PFSK-1 (cell line): ENCODE measurements at regions not wholly inside any gene's neighbourhood (a gene's known extent, or its start where the extent isn't known, plus 50 kb on each side); places are given as distances from the start of the nearest gene placed in this dataset.

Source experiments
- FOXP2 ChIP-seq: optimal IDR thresholded peaks from 2 replicates; pipeline ENCODE3; 2011; ENCODE audit warnings: borderline replicate concordance, control low read depth, inconsistent platforms; ENCODE audit not compliant: insufficient read depth; ENCODE audit errors: extremely low read length, extremely low read depth
- POLR2AphosphoS5 ChIP-seq: IDR thresholded peaks from 2 replicates; pipeline ENCODE4 v1.6.1; 2012; ENCODE audit warnings: low read depth, mild to moderate bottlenecking, control low read depth, low read length, moderate library complexity
- SIN3A ChIP-seq: IDR thresholded peaks from 2 replicates; pipeline ENCODE4 v1.6.1; 2012; ENCODE audit warnings: mild to moderate bottlenecking, low read length, moderate library complexity, borderline replicate concordance; ENCODE audit not compliant: insufficient read depth
- TAF1 ChIP-seq: IDR thresholded peaks from 2 replicates; pipeline ENCODE4 v1.6.1; 2012; ENCODE audit warnings: low read length, control low read depth, borderline replicate concordance; ENCODE audit not compliant: insufficient read depth
- TF ChIP-seq, protein P1 (sequence below), 2 experiments: IDR thresholded peaks; 2 replicates each; pipeline versions ENCODE4 v1.6.1 to v1.8.0; 2011 to 2012; ENCODE audit warnings: low read depth in 2 of 2, low read length in 2 of 2, control low read depth in 1 of 2, inconsistent platforms in 1 of 2, mild to moderate bottlenecking in 1 of 2, moderate library complexity in 1 of 2; ENCODE audit not compliant: insufficient read depth in 1 of 2

DNA sequence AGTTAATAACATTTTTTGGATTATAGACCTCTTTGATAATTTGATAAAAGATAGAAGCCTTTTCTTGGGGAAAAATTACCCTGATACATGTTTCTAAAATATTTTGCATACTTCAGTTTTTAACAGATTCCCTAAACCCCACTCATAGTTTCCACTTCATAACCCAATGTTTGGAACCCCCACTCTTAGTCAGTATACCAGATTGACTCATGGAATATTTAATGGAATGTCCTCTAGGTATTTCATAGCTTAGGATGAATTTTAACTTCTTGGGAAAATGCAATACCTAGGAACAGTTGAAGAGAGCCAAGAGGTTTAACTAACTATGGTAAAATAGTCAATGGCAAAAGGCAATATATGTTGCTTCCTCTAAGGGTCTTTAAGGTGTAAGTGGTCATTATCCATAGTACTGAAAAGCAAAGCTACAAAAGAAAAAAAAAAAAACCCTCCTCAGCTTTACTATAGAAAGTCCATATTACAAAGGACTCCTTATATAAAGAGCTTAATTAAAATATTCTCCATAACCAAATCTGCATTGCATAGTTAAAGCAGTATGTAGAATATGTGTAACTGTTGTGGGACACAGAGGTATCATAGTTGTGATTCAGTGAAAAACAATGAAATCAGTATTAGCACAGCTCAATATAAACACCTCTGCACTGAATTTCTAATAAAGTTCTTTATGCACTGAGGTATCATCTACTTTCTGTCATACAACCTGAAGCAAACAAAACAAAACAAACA is 159.9 kb downstream of the PCDH7 start:
- no peak for TF ChIP-seq TAF1
- no peak for TF ChIP-seq FOXP2
- TF ChIP-seq, protein P1, sequence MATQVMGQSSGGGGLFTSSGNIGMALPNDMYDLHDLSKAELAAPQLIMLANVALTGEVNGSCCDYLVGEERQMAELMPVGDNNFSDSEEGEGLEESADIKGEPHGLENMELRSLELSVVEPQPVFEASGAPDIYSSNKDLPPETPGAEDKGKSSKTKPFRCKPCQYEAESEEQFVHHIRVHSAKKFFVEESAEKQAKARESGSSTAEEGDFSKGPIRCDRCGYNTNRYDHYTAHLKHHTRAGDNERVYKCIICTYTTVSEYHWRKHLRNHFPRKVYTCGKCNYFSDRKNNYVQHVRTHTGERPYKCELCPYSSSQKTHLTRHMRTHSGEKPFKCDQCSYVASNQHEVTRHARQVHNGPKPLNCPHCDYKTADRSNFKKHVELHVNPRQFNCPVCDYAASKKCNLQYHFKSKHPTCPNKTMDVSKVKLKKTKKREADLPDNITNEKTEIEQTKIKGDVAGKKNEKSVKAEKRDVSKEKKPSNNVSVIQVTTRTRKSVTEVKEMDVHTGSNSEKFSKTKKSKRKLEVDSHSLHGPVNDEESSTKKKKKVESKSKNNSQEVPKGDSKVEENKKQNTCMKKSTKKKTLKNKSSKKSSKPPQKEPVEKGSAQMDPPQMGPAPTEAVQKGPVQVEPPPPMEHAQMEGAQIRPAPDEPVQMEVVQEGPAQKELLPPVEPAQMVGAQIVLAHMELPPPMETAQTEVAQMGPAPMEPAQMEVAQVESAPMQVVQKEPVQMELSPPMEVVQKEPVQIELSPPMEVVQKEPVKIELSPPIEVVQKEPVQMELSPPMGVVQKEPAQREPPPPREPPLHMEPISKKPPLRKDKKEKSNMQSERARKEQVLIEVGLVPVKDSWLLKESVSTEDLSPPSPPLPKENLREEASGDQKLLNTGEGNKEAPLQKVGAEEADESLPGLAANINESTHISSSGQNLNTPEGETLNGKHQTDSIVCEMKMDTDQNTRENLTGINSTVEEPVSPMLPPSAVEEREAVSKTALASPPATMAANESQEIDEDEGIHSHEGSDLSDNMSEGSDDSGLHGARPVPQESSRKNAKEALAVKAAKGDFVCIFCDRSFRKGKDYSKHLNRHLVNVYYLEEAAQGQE (IDR thresholded peaks at IDR 0.05; ENCODE audit: insufficient read depth in 1 of 2, low read depth in 2 of 2, low read length in 2 of 2), result no peak
- no peak for TF ChIP-seq SIN3A
- TF ChIP-seq POLR2AphosphoS5, result no peak

DNA sequence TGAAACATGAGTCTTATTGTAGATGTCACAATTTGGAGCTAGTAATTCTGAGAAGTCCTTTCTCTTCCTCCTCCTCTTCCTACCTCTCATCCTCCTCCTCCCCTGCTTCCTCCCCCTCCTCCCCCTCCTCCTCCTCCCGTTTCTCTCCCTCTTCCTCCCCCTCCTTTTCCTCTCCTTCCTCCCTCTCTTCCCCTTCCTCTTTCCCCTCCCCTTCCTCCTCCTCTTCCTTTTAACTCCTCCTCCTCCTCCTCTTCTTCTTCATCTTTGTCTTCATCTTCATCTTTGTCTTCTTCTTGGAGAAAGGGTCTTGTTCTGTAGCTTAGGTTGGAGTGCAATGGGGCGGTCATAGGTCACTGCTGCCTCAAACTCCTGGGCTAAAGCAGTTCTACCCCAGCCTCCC is 161.8 kb downstream of the PCDH7 start:
- TF ChIP-seq SIN3A (no peak), FOXP2 (no peak), TAF1 (no peak), POLR2AphosphoS5 (no peak)
- TF ChIP-seq, protein P1 (IDR thresholded peaks at IDR 0.05; ENCODE audit: insufficient read depth in 1 of 2, low read depth in 2 of 2, low read length in 2 of 2), result no peak

DNA sequence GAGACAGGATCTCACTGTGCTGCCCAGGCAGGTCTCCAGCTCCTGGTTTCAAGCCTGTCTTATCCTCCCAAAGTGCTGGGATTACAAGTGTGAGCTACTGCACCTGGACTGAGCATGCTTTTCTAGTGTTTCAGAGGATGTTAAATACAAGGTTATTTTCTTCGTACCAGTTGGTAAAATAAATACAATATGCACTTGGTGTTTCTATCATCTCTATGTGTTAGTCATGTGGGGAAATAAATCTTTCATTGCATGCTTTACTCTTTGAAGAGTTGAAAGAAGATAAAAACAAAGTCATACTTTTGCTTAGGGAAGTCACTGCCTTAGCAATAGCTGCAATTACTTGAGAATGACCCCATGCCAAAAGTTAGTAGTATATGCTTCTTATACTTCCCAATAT is 162.3 kb downstream of the PCDH7 start:
- no peak for TF ChIP-seq TAF1
- TF ChIP-seq SIN3A, result no peak
- TF ChIP-seq FOXP2, result no peak
- TF ChIP-seq, protein P1 (IDR thresholded peaks at IDR 0.05; ENCODE audit: insufficient read depth in 1 of 2, low read depth in 2 of 2, low read length in 2 of 2), result no peak
- no peak for TF ChIP-seq POLR2AphosphoS5

DNA sequence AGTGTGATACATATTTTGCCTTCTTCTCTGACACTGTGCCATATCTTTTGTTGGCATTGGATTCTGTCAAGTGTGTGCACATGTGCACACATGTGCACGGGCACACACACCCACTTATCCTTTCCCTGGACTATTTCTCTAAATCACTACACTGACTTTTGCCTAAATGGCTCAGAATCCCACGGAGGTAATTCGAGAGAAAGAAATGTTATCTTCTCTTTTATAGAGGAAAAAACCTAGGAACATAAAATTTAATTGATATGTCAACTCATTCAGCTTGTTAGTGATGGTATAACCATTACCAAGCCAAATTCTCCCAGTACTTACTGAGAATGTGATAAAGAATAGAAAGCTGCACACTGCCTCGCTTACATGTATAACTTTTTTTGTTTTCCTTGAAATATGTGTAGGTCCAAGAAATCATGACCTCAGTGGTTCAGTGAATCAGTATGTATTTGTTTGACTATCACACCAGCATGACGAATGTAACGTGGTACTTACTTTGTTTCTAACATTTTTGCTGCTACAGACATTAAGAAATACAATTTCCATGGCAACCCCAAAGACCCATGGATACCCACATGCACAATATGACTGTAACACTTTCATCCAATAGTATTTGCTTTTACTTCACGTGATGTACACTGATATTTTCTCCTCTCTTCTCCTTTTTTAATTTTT is 163.0 kb downstream of the PCDH7 start:
- TF ChIP-seq, protein P1 (IDR thresholded peaks at IDR 0.05; ENCODE audit: insufficient read depth in 1 of 2, low read depth in 2 of 2, low read length in 2 of 2), result no peak
- TF ChIP-seq POLR2AphosphoS5 (no peak), FOXP2 (no peak), SIN3A (no peak), TAF1 (no peak)
